ENCODE measurements at regions not wholly inside any gene's neighbourhood (a gene's known extent, or its start where the extent isn't known, plus 50 kb on each side); places are given as distances from the start of the nearest gene placed in this dataset.

GRCh38 chr9:120152295-120152694 lies 427.7 kb downstream of the CDK5RAP2 start:
- Histone ChIP-seq H3K27ac (ENCODE audit: extremely low read depth, low read depth, low read length) (no peak overlapping the region), H3K4me1 (ENCODE audit: control insufficient read depth, insufficient read depth, low read length) (no peaks in the 10 kb centered on the region), H3K9me3 (ENCODE audit: control insufficient read depth, insufficient read depth, low read depth, low read length) (no peaks in the 10 kb centered on the region), H3K4me3 (ENCODE audit: low read depth, low read length) (no peak overlapping the region), H3K36me3 (ENCODE audit: control insufficient read depth in 2 of 2, insufficient read depth in 1 of 2, low read length in 2 of 2) (no peaks in the 10 kb centered on the region)
- ChIA-PET POLR2A (no interaction called here), CTCF (no interaction called here)
- TF ChIP-seq ZNF645 (tag by site-specific recombination; IDR thresholded peaks at IDR 0.05) (no peak), ZBTB48 (tag by site-specific recombination; IDR thresholded peaks at IDR 0.05) (no peak), ZNF18 (tag by site-specific recombination; IDR thresholded peaks at IDR 0.05) (no peak)

GRCh38 chr9:120151806-120152205 lies 428.2 kb downstream of the CDK5RAP2 start:
- TF ChIP-seq PRDM2 (tag by site-specific recombination; IDR thresholded peaks at IDR 0.05; ENCODE audit: borderline replicate concordance) (no peak), INSM2 (tag by site-specific recombination; IDR thresholded peaks at IDR 0.05) (no peak), EGR2 (tag by site-specific recombination; IDR thresholded peaks at IDR 0.05; ENCODE audit: low read depth) (no peak), ZNF777 (tag by site-specific recombination; IDR thresholded peaks at IDR 0.05; ENCODE audit: borderline replicate concordance) (no peak), ZNF692 (tag by site-specific recombination; IDR thresholded peaks at IDR 0.05) (no peak), ZNF670 (tag by site-specific recombination; IDR thresholded peaks at IDR 0.05; ENCODE audit: low read depth) (no peak), YY2 (tag by site-specific recombination; IDR thresholded peaks at IDR 0.05) (no peak), ZBTB49 (tag by site-specific recombination; IDR thresholded peaks at IDR 0.05; ENCODE audit: low read depth) (no peak), ZNF555 (tag by site-specific recombination; conservative IDR thresholded peaks at IDR 0.05) (no peak), ZNF549 (tag by site-specific recombination; IDR thresholded peaks at IDR 0.05) (no peak), ZNF324 (tag by site-specific recombination; IDR thresholded peaks at IDR 0.05) (no peak), ZNF132 (tag by site-specific recombination; IDR thresholded peaks at IDR 0.05; ENCODE audit: borderline replicate concordance) (no peak)
- Histone ChIP-seq H3K9me3 (ENCODE audit: control insufficient read depth, insufficient read depth, low read depth, low read length) (no peaks in the 10 kb centered on the region), H3K36me3 (ENCODE audit: control insufficient read depth in 2 of 2, insufficient read depth in 1 of 2, low read length in 2 of 2) (no peaks in the 10 kb centered on the region), H3K4me1 (ENCODE audit: control insufficient read depth, insufficient read depth, low read length) (no peaks in the 10 kb centered on the region), H3K4me3 (ENCODE audit: low read depth, low read length) (no peak overlapping the region), H3K27ac (ENCODE audit: extremely low read depth, low read depth, low read length) (no peak overlapping the region)
- ChIA-PET CTCF (interaction anchor here (0.7 kb wide), 1 partner anchor 440 kb away, joined by 3 read pairs; no protein-coding TSS in a partner anchor), POLR2A (no interaction called here)

All from HEK293 (cell line).